ENCODE measurements at regions not wholly inside any gene's neighbourhood (a gene's known extent, or its start where the extent isn't known, plus 50 kb on each side); places are given as distances from the start of the nearest gene placed in this dataset.

DNA sequence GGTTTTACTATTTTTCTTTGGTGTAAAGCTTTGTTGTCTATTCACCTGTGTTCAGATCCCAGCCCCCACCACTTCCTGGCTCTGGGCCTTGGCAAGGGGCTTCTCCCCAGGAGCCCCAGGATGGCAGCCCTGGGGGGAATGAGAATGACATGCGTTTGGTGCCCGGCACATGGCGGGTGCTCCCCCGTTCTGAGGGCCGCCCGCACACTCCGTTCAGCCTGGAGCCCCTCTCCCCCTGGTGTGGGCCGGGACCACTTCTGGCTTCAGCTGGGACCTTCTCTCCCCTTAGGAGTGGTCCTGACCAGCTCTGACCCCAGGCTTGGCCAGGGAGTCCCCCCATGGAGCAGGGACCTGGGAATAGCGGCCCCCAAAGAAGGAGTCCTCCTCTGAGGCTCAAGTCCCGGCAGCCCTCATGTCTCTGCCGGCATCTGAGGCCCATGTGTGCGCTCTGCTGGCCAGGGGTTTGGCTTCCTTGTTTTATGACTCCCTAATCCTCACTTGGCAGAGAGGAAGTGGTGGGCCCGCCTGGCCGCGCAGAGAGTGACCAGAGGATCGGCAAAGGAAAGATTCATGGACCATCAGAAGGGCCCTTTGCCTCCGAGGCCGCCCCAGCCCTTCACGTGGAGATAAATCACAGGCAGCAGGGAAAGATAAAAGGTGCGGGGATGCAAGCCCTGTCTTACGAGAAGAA is 57.0 kb upstream of the LMX1B start:
- DNase-seq (ENCODE audit: low spot score) = no peak

GRCh38 chr9:126558051-126558665 is 55.6 kb upstream of the LMX1B start:
- DNase-seq (ENCODE audit: low spot score) = peak; percentile 65

GRCh38 chr9:126559296-126559695 is 54.4 kb upstream of the LMX1B start:
- DNase-seq (ENCODE audit: low spot score) = no peak

DNA sequence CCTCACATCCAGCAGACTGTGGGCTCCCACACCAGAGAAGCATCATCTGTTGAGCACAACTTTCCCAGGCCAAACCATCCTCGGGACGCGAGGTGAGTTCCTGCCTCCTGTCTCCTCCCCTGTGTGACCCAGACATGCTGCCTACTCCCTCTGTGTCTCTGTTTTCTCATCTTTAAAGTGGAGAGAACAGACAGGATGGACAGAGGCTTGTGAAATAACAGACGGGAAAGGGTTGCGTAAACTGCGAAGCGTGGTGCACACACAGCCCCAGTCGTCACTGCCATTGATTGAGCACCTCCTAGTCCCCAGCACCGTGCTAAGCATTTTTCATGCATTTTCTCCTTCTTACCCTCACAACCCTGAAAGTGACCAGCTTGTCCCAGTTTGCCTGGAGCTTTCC is 52.1 kb upstream of the LMX1B start:
- no peak for DNase-seq (ENCODE audit: low spot score)

- no peak for DNase-seq (ENCODE audit: low spot score)
These were observed 50.2 kb upstream of the LMX1B start for GRCh38 chr9:126563556-126563955.

Data from ureter (tissue), 1 donor.